ENCODE measurements at regions not wholly inside any gene's neighbourhood (a gene's known extent, or its start where the extent isn't known, plus 50 kb on each side); places are given as distances from the start of the nearest gene placed in this dataset.
"Not testable (repeated sequence)": the region's sequence is repeated elsewhere in the genome, so short reads cannot be mapped to it uniquely, and the experiment has no call there.

- DNase-seq (ENCODE audit: low spot score): no peak
These were observed 277.0 kb downstream of the INHBA start for GRCh38 chr7:41425926-41426325.

- DNase-seq (ENCODE audit: low spot score): no peak
These were observed 281.8 kb downstream of the INHBA start for GRCh38 chr7:41421056-41421455.

- no peak for DNase-seq (ENCODE audit: low spot score)
These were observed 282.5 kb downstream of the INHBA start for GRCh38 chr7:41420421-41420820.

- DNase-seq (ENCODE audit: low spot score): no peak
These were observed 284.6 kb downstream of the INHBA start for GRCh38 chr7:41418337-41418736.

GRCh38 chr7:41416208-41416595 is 286.7 kb downstream of the INHBA start:
- no peak for DNase-seq (ENCODE audit: low spot score)

GRCh38 chr7:41415471-41416207 is 287.3 kb downstream of the INHBA start:
- DNase-seq (ENCODE audit: low spot score): no peak

GRCh38 chr7:41415051-41415450 is 287.8 kb downstream of the INHBA start:
- DNase-seq (ENCODE audit: low spot score): no peak

GRCh38 chr7:41404375-41405074 is 298.4 kb downstream of the INHBA start:
- no peak for DNase-seq (ENCODE audit: low spot score)

GRCh38 chr7:41403291-41403690 is 299.6 kb downstream of the INHBA start:
- no peak for DNase-seq (ENCODE audit: low spot score)

GRCh38 chr7:41401833-41402232 is 301.1 kb downstream of the INHBA start:
- DNase-seq (ENCODE audit: low spot score): no peak

GRCh38 chr7:41399171-41399570 is 303.7 kb downstream of the INHBA start:
- DNase-seq (ENCODE audit: low spot score): no peak

- no peak for DNase-seq (ENCODE audit: low spot score)
These were observed 311.1 kb downstream of the INHBA start for GRCh38 chr7:41391818-41392217.

GRCh38 chr7:41388933-41389332 is 314.0 kb downstream of the INHBA start:
- DNase-seq (ENCODE audit: low spot score): not testable (repeated sequence)

- no peak for DNase-seq (ENCODE audit: low spot score)
These were observed 316.9 kb downstream of the INHBA start for GRCh38 chr7:41385996-41386395.

- no peak for DNase-seq (ENCODE audit: low spot score)
These were observed 318.5 kb downstream of the INHBA start for GRCh38 chr7:41384418-41384817.

GRCh38 chr7:41383596-41383995 is 319.3 kb downstream of the INHBA start:
- no peak for DNase-seq (ENCODE audit: low spot score)

- DNase-seq (ENCODE audit: low spot score): no peak
These were observed 324.7 kb downstream of the INHBA start for GRCh38 chr7:41378156-41378555.

GRCh38 chr7:41375582-41375981 is 327.3 kb downstream of the INHBA start:
- no peak for DNase-seq (ENCODE audit: low spot score)

GRCh38 chr7:41374150-41374848 is 328.6 kb downstream of the INHBA start:
- no peak for DNase-seq (ENCODE audit: low spot score)

GRCh38 chr7:41367967-41368882 is 334.7 kb downstream of the INHBA start:
- no peak for DNase-seq (ENCODE audit: low spot score)

- DNase-seq (ENCODE audit: low spot score): no peak
These were observed 351.8 kb downstream of the INHBA start for GRCh38 chr7:41351091-41351490.

GRCh38 chr7:41346878-41347277 is 356.0 kb downstream of the INHBA start:
- no peak for DNase-seq (ENCODE audit: low spot score)

Measured in pons (tissue), 1 donor.